Anterior cingulate cortex (tissue), 58 donors: ENCODE measurements at regions not wholly inside any gene's neighbourhood (a gene's known extent, or its start where the extent isn't known, plus 50 kb on each side); places are given as distances from the start of the nearest gene placed in this dataset.

ENCODE experiments used
- DNase-seq, 58 donors: peaks; one replicate each; lab custom pipeline; 2025; lab: John Stamatoyannopoulos, UW

GRCh38 chr1:43066578-43066977 is 105.5 kb downstream of the EBNA1BP2 start:
- no peak for DNase-seq

DNA sequence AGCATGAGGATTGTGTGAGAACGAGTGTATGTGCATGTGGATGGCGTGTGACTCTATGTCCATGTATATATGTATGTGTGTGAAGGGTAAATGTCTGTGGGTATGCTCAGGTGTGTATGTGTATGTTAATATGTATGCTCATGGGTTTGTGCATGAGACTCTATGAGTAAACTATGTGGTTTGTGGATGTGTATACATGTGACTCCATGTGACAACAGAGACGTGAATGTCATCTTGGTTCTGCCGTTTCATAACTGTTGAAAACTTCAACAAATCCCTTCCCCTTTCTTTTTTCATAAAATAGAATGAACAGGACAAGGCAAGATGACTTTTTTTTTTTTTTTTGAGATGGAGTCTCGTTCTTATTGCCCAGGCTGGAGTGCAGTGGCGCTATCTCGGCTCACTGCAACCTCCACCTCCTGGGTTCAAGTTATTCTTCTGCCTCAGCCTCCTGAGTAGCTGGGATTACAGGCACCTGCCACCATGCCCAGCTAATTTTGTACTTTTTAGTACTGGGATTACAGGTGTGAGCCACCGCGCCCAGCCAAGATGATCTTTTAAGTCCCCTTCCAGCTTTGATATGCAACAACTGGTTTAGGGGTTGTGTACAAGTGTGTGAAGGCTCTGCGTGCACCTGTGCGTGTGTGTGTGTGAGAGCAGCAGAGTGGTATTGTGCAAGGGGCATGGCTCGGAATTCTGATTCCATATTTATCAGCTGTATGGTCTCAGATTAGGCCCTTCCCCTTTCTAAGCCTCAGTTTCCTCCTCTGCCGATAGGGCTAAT is 106.3 kb downstream of the EBNA1BP2 start:
- no peak for DNase-seq

GRCh38 chr1:43065191-43065590 is 106.5 kb upstream of the SLC2A1 start:
- peak in 1 of 58 donors; percentile 7 for DNase-seq

DNA sequence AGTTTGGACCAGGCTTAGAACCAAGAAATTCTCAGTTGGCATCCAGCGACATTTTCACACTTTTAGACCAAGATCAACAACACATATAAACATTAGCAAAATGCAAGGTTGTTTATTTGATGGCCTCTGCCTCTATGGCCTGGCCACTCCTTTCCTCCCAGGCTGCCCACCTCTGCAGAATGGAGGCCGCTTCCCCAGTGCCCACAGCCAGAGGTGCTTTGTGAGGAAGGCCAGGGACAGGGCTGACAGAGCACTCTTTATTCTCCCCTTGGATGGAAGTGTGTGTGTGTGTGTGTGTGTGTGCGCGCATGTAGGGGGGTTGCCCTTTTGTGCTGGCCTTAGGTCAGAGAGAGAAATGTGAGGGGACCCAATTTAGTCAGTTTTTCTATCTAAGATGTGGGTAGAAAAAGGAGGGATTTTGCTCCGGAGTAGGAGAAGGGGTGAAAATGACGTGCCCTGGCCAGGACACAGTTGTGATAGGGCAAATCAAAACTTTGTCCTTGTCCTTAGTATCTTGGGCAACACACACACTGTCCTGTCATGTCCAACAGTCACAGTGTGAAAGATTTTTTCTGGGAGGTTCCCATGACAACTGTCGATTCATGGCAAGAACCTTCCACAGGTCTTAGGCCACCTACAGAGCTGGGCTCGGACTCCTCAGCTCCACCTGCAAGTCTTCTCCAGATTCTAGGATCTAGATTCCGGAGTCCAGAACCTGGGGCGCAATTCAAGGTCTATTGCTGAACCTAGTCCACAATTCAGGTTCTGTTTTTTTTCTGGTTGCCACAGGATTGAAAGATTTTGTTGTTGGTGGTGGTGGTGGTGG is 104.9 kb upstream of the SLC2A1 start:
- no peak for DNase-seq

DNA sequence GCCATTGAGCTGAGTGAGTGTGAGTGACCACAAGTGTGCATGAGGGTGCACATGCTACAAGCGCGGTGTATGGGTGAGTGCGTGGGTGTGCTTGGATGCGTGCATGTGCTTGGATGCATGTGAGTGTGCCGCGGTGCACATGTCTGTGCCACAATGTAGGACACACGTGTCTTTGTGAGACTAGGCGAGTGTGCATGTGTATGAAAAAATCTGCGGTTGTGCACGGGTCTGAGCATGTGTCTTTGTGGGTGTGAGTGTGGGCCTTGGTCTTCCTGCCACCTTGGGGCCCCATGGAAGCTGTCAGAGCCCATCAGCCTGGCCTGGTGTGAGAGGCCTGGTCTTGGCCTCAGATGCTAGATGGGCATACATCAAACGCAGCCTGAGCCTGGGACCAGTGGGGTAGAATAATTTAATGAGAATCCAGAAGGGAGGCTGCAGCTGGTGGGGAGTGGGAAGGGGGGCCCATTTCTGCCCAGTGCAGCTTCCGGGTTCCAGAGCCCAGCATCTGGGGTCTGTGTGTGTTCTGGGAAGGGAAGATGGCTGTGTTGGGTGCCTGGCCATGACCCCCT is 103.9 kb upstream of the SLC2A1 start:
- no peak for DNase-seq

DNA sequence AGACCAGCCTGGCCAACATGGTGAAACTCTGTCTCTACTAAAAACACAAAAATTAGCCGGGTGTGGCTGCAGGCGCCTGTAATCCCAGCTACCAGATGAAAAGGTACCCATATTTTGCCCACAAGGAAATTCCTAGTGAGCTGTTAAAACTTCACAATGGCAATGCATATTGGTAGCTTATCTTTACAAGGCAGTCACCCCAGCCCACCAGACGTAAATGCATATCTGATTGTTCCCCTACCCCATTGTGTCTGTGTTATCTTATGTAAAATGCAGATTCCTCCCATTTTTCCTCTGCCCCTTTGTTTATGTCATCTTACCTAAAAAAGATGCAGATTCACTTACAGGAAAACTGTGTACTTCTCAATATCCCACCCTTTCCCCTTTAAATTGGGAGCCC is 103.1 kb upstream of the SLC2A1 start:
- no peak for DNase-seq

DNA sequence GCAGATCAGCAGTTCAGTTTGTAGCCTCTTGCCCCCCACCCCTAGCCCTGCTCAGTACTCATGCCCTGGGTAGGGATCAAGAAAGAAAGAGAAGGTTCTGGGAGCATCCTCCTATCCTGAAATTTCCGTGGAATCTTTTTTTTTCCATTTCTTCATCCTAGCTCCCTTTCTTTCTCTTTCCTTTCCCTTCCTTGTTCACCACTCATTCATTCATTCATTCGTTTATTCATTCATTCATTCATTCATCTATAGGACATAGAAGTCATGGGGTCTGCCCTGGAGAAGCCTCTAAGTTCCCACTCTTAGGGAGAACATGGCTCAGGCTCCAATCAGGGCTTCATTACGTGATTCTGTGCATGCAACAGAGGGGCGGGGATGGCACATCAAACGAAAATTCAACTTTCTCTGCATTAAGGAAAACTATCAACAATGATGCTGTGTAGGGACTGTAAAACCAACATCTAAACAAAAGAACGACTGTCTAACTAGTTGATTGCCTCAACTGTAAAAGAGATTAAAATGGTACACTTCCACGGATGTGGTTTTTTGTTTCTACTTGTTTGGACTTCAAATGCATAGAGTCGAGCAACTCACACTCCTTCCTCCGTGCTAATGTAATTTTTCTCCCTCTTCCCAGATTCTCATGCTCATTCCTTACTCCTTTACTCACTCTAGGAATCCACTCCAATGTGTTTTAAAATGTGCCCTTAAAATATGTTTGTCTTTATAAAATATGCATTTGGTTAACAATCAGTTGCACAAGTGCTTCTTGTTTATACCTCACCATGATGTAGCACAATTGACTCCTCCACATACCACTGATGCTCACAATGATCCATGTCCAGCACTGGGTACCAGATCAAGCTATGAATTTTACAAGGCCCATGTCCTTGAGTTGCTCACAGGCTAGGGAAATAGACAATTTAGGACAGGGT is 101.2 kb upstream of the SLC2A1 start:
- DNase-seq, result no peak

- DNase-seq, result peak in 1 of 58 donors; percentile 11
Observed at GRCh38 chr1:43058545-43059360, 100.1 kb upstream of the SLC2A1 start.

- DNase-seq, result no peak
Observed at GRCh38 chr1:43058056-43058455, 99.4 kb upstream of the SLC2A1 start.

- DNase-seq, result no peak
Observed at GRCh38 chr1:43057567-43057966, 98.9 kb upstream of the SLC2A1 start.

GRCh38 chr1:43056981-43057391 is 98.3 kb upstream of the SLC2A1 start:
- DNase-seq, result no peak

DNA sequence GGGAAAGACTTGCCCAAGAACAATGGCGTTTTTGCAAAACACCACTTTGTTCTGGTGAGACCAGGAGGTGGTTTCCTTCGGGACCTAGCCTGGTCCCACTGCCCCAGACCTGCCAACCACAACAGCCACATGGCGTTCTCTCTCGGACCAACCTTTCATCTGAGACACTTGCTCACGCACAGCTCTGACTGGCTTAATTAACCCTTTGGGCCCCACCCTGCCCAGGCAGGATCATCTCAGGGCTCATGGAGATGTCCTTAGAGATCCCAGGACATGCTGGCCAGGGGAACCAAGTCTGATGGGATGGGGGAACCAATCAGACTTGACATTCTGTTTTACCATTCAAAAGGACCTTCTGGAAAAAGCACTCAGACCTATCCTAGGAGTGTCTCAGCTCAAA is 97.8 kb upstream of the SLC2A1 start:
- no peak for DNase-seq

GRCh38 chr1:43054961-43055360 is 96.3 kb upstream of the SLC2A1 start:
- no peak for DNase-seq

DNA sequence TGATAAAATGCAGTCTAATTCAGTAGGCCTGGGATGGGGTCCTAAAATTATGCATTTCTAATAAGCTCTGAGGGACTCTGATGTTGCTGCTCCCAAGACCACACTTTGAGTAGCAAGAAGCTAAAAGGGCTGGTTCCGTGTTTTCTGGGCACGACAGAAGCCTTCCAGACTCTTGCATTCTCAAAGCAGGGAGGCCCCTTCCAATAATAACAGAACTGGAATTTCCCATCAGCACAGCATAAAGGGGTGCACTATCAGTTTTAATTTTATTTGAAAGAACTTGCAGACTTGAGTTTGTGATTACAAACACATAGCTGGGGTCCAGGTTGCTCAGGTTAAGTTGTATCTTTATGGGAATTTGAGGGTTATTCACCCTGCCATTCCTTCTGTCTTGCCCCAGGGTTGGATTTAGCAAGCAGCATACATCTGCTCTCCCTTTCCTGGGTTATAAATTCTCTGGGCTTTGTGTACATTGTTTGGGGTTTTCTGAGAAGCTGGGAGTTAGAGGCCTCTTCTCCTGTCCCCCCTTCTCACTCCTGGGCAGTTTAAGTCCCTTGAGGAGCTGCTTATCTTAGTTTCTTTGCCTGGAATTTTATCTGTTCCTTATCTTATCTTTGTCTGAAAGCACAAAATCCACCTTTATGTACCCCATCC is 94.2 kb upstream of the SLC2A1 start:
- no peak for DNase-seq

GRCh38 chr1:43052322-43052721 is 93.7 kb upstream of the SLC2A1 start:
- DNase-seq, result no peak

DNA sequence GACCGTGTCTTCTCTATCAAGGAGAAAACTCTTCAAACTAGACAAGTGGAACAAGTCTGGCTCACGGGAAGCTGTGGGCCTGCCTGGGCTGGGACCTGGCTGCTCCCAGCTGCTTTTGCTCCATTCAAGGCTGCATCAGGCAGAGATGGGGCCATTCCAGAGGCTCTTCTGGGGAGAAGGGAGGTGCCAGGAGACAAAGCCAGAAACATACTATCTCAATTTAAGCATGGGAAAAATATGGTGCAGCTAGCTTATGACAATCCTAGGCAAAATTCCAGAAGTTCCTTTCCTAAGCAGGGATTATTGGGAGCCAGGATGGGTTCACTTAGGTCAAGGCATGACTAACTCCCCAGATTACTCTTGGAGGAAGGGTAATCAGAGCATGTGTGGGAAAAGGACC is 90.8 kb upstream of the SLC2A1 start:
- DNase-seq, result no peak

DNA sequence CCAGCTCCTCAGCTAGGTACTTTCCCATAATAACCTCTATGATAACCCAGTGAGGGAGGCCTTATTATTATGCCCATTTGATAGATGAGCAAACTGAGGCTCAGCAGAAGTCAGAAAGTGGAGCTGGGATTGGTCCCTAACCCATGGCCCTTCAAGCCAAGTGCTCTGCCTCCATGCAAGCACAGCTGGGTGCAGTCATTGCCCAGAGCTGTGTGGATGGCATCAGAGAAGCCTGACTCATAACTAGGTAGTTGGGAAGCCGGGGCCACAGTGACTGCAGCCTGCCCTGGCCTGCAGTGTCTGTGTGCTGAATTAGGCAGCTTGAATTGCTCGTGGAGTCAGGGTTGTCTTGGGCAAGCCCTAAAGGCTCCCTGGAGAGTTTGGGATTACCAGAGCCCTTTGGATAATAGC is 89.9 kb upstream of the SLC2A1 start:
- DNase-seq, result no peak

- DNase-seq, result no peak
Observed at GRCh38 chr1:43047135-43047534, 88.5 kb upstream of the SLC2A1 start.
